ENCODE measurements at regions not wholly inside any gene's neighbourhood (a gene's known extent, or its start where the extent isn't known, plus 50 kb on each side); places are given as distances from the start of the nearest gene placed in this dataset.
"Not testable (repeated sequence)": the region's sequence is repeated elsewhere in the genome, so short reads cannot be mapped to it uniquely, and the experiment has no call there.

GRCh38 chr1:90219166-90219871 lies 224.4 kb downstream of the ZNF326 start:
- FAIRE-seq; DNase-seq (ENCODE audit: insufficient read length, low spot score): not testable (repeated sequence)

GRCh38 chr1:90210633-90211491 lies 216.0 kb downstream of the ZNF326 start:
- FAIRE-seq (no peak), DNase-seq (ENCODE audit: insufficient read length, low spot score) (no peak)

GRCh38 chr1:90208949-90209348 lies 214.0 kb downstream of the ZNF326 start:
- DNase-seq (ENCODE audit: insufficient read length, low spot score) (no peak), FAIRE-seq (no peak)

GRCh38 chr1:90206260-90206659 lies 211.3 kb downstream of the ZNF326 start:
- no peak for FAIRE-seq
- no peak for DNase-seq (ENCODE audit: insufficient read length, low spot score)

GRCh38 chr1:90204780-90205179 lies 209.9 kb downstream of the ZNF326 start:
- DNase-seq (ENCODE audit: insufficient read length, low spot score) (no peak), FAIRE-seq (no peak)

GRCh38 chr1:90204023-90204590 lies 209.2 kb downstream of the ZNF326 start:
- DNase-seq (ENCODE audit: insufficient read length, low spot score) = no peak

GRCh38 chr1:90201467-90202358 lies 206.8 kb downstream of the ZNF326 start:
- no peak for FAIRE-seq
- DNase-seq (ENCODE audit: insufficient read length, low spot score) = no peak

More at GRCh38 chr1:90204023-90204590, 209.2 kb downstream of the ZNF326 start:
- no peak for FAIRE-seq

- DNase-seq (ENCODE audit: insufficient read length, low spot score) (no peak), FAIRE-seq (no peak)
These were observed 205.8 kb downstream of the ZNF326 start for GRCh38 chr1:90200646-90201205.

GRCh38 chr1:90198616-90199332 lies 203.9 kb downstream of the ZNF326 start:
- FAIRE-seq = no peak
- no peak for DNase-seq (ENCODE audit: insufficient read length, low spot score)

GRCh38 chr1:90193116-90193515 lies 198.2 kb downstream of the ZNF326 start:
- DNase-seq (ENCODE audit: insufficient read length, low spot score) (no peak), FAIRE-seq (no peak)

GRCh38 chr1:90192408-90192807 lies 197.5 kb downstream of the ZNF326 start:
- FAIRE-seq = no peak

GRCh38 chr1:90190523-90190922 lies 195.6 kb downstream of the ZNF326 start:
- no peak for DNase-seq (ENCODE audit: insufficient read length, low spot score)
- FAIRE-seq = no peak

More at GRCh38 chr1:90192408-90192807, 197.5 kb downstream of the ZNF326 start:
- no peak for DNase-seq (ENCODE audit: insufficient read length, low spot score)

- no peak for DNase-seq (ENCODE audit: insufficient read length, low spot score)
- no peak for FAIRE-seq
These were observed 195.0 kb downstream of the ZNF326 start for GRCh38 chr1:90189889-90190288.

GRCh38 chr1:90187323-90187585 lies 192.3 kb downstream of the ZNF326 start:
- DNase-seq (ENCODE audit: insufficient read length, low spot score) = no peak
- FAIRE-seq = no peak

- DNase-seq (ENCODE audit: insufficient read length, low spot score) (no peak), FAIRE-seq (no peak)
These were observed 191.8 kb downstream of the ZNF326 start for GRCh38 chr1:90186506-90187322.

GRCh38 chr1:90176530-90176929 lies 181.6 kb downstream of the ZNF326 start:
- FAIRE-seq = no peak

GRCh38 chr1:90175490-90176167 lies 180.7 kb downstream of the ZNF326 start:
- FAIRE-seq = no peak
- DNase-seq (ENCODE audit: insufficient read length, low spot score) = no peak

More at GRCh38 chr1:90176530-90176929, 181.6 kb downstream of the ZNF326 start:
- DNase-seq (ENCODE audit: insufficient read length, low spot score) = no peak

- FAIRE-seq = no peak
These were observed 179.3 kb downstream of the ZNF326 start for GRCh38 chr1:90174246-90174645.

More at GRCh38 chr1:90174246-90174645, 179.3 kb downstream of the ZNF326 start:
- no peak for DNase-seq (ENCODE audit: insufficient read length, low spot score)
